ENCODE measurements at regions not wholly inside any gene's neighbourhood (a gene's known extent, or its start where the extent isn't known, plus 50 kb on each side); places are given as distances from the start of the nearest gene placed in this dataset.

- no peaks in the 10 kb centered on the region for H3K79me2 ChIP-seq (ENCODE audit: control insufficient read depth, insufficient read depth, low read length)
- no peak overlapping the region for H3K9ac ChIP-seq (replicated peaks; ENCODE audit: extremely low read depth, insufficient read depth, low read length)
- no peak for TF ChIP-seq POLR2A (IDR thresholded peaks at IDR 0.05; ENCODE audit: low read depth, low read length)
- no peak for TF ChIP-seq JUN (IDR thresholded peaks at IDR 0.05; ENCODE audit: borderline replicate concordance, insufficient read depth, insufficient read length, low read depth)
- TF ChIP-seq FOS (IDR thresholded peaks at IDR 0.05; ENCODE audit: borderline replicate concordance, insufficient read depth, low read length) = no peak
- no peak for TF ChIP-seq EZH2 (IDR thresholded peaks at IDR 0.05; ENCODE audit: borderline replicate concordance, low read depth, low read length, severe bottlenecking)
- no peak for TF ChIP-seq CTCF (IDR thresholded peaks at IDR 0.05; ENCODE audit: extremely low read depth in 1 of 2, insufficient read depth in 1 of 2, low read depth in 1 of 2, low read length in 2 of 2)
- no peak for TF ChIP-seq MAX (IDR thresholded peaks at IDR 0.05; ENCODE audit: insufficient read depth, insufficient read length)
- TF ChIP-seq POLR2AphosphoS5 (IDR thresholded peaks at IDR 0.05; ENCODE audit: insufficient read depth, low read depth, low read length) = no peak
- TF ChIP-seq MYC (IDR thresholded peaks at IDR 0.05; ENCODE audit: low read depth, low read length) = no peak
- no peak for TF ChIP-seq GATA2 (IDR thresholded peaks at IDR 0.05; ENCODE audit: insufficient read depth, insufficient read length, low read depth, low read length)
- no peak for FAIRE-seq
- POLR2A ChIA-PET = no interaction called here
- H3K9me3 ChIP-seq (replicated peaks; ENCODE audit: control insufficient read depth, insufficient read depth, low read length) = no peaks in the 10 kb centered on the region
- H3K36me3 ChIP-seq (ENCODE audit: control insufficient read depth in 2 of 2, extremely low read depth in 1 of 2, insufficient read depth in 2 of 2, low read length in 2 of 2) = no peaks in the 10 kb centered on the region
- no peak overlapping the region for H3K4me2 ChIP-seq (ENCODE audit: insufficient read depth, low read length)
- no TSS peak for BruUV-seq (replicated peaks)
- dilution Hi-C loops (cut with MboI; ENCODE audit: extremely low pct_ligation_motif_present, low sequenced_read_pairs) = no loop called here
- no peak overlapping the region for H3K4me3 ChIP-seq (replicated peaks in 1 of 3; ENCODE audit: insufficient read depth in 1 of 3, low read depth in 1 of 3, low read length in 3 of 3)
- no peaks in the 10 kb centered on the region for H3K4me1 ChIP-seq (ENCODE audit: control insufficient read depth, extremely low read depth, insufficient read depth, low read length)
- H3K9me1 ChIP-seq (replicated peaks; ENCODE audit: control insufficient read depth, extremely low read depth, insufficient read depth, low read length) = no peaks in the 10 kb centered on the region
- no peak for DNase-seq (ENCODE audit: low read depth, low spot score)
- CTCF ChIA-PET = no interaction called here
- no peak overlapping the region for H2AFZ ChIP-seq (ENCODE audit: low read depth, low read length)
- intact Hi-C loops (cut with micrococcal nuclease) = no loop called here
- H4K20me1 ChIP-seq (replicated peaks; ENCODE audit: control insufficient read depth, extremely low read depth, insufficient read depth, low read length) = no peaks in the 10 kb centered on the region
- no peak overlapping the region for H3K27ac ChIP-seq (ENCODE audit: insufficient read depth, low read depth, low read length)
- H3K27me3 ChIP-seq (ENCODE audit: control insufficient read depth in 2 of 2, insufficient read depth in 2 of 2, low read length in 2 of 2) = no peaks in the 10 kb centered on the region
These were observed 274.5 kb downstream of the ADGRA3 start for GRCh38 chr4:22241415-22241814.

All from endothelial cell of umbilical vein (primary cell).